Heart left ventricle (tissue), 16 donors: ENCODE measurements at regions not wholly inside any gene's neighbourhood (a gene's known extent, or its start where the extent isn't known, plus 50 kb on each side); places are given as distances from the start of the nearest gene placed in this dataset.

Source experiments
- ATAC-seq, 4 donors: fragments of 200-7000 bp; cut with Tn5 transposase; one replicate each; pipeline ENCODE4 v1.9.1; 2020 to 2022; ENCODE audit warnings: moderate library complexity in 4 of 4, mild to moderate bottlenecking in 3 of 4, moderate number of reproducible peaks in 1 of 4
- DNase-seq, 5 donors: peaks; one replicate each; pipeline ENCODE4 v3.0.0-alpha.2; 2020
- H3K27ac ChIP-seq, 12 donors: fragments of 200-600 bp; sonication (generic) in 4 of 12; one replicate each; pipeline versions ENCODE4 v1.5.0 to v1.8.0; 2016 to 2022; ENCODE audit warnings: mild to moderate bottlenecking in 2 of 12
- H3K27me3 ChIP-seq, 9 donors: fragments of 200-600 bp; sonication (generic) in 2 of 9; one replicate each; pipeline versions ENCODE4 v1.5.1 to v1.8.0; 2016 to 2022; ENCODE audit warnings: mild to moderate bottlenecking in 3 of 9
- H3K36me3 ChIP-seq, 9 donors: fragments of 200-600 bp; sonication (generic) in 2 of 9; one replicate each; pipeline versions ENCODE4 v1.5.0 to v1.8.0; 2018 to 2022; ENCODE audit warnings: mild to moderate bottlenecking in 2 of 9
- H3K4me1 ChIP-seq, 12 donors: fragments of 200-600 bp; sonication (generic) in 4 of 12; one replicate each; pipeline versions ENCODE4 v1.5.0 to v1.8.0; 2016 to 2022; ENCODE audit warnings: mild to moderate bottlenecking in 3 of 12
- H3K4me3 ChIP-seq, 12 donors: fragments of 200-600 bp; sonication (generic) in 4 of 12; one replicate each; pipeline versions ENCODE4 v1.5.0 to v1.8.0; 2017 to 2022; ENCODE audit warnings: mild to moderate bottlenecking in 9 of 12, moderate library complexity in 4 of 12
- H3K9me3 ChIP-seq, 12 donors: fragments of 200-600 bp; sonication (generic) in 4 of 12; one replicate each; pipeline versions ENCODE4 v1.5.0 to v1.8.0; 2016 to 2022; ENCODE audit warnings: mild to moderate bottlenecking in 1 of 12
- POLR2A ChIP-seq, 2 donors: fragments of 450-650 bp; IDR thresholded peaks; one replicate each; pipeline ENCODE4 v1.6.1; 2017; ENCODE audit warnings: antibody characterized with exemption in 2 of 2, mild to moderate bottlenecking in 2 of 2, moderate library complexity in 2 of 2
- WGBS, 4 donors: extraction: QIAGEN DNeasy Blood & Tissue Kit in 2 of 4; methylation state at CpG; one replicate each; pipeline versions ENCODE4 v1.1.5 to v1.1.7; 2013 to 2018; 5-methylcytosine and 5-hydroxymethylcytosine counted together
- intact Hi-C, 10 donors: fragments of 100-400 bp; cut with DNase I; formaldehyde crosslinking; loops; one replicate each; pipeline versions ENCODE4 v1.11.1 to v1.14.2; 2022
- TF ChIP-seq, protein P1 (sequence below), 12 donors: fragments of 200-600 bp; sonication (generic) in 4 of 12; IDR thresholded peaks; one replicate each; pipeline versions ENCODE4 v1.5.0 to v1.8.0; 2018 to 2022; ENCODE audit warnings: antibody characterized with exemption in 12 of 12, mild to moderate bottlenecking in 5 of 12
- donor health status: ischemic (EF 13 %, LVEDD 7.1; RV severe dilation, severe dysfunction).
- donor health status: healthy with polysubstance abuse.
- donor health status: DM: no; HTN: yes; CAD: no.
- donor health status: DM: no; HTN: no; CAD: no.
- donor health status: ischemic (EF 25% LVEDD 6.9; RV normal size, moderate dysfunction).
- donor health status: ischemic (EF 25% LVEDD 5.7; RV mildly dilated, moderate dysfunction).
- donor health status: healthy.
- donor health status: DM: yes; HTN: yes; CAD: no.
- donor health status: ischemic (EF 35%, LVEDD 5.7; RV mildly dilated, moderate dysfunction).
- donor health status: nonischemic (EF 11% LVEDD 7.7; RV severe dilation, severe dysfunction).
- donor health status: DM: yes; HTN: yes; CAD: no.
- donor health status: PGD.
- donor health status: ischemic (EF 29% LVEDD 5.4; RV normal size, mild dysfunction).
- donor health status: nonischemic (EF 23%, LVEDD 6.1; RV moderate dilation, normal function).

DNA sequence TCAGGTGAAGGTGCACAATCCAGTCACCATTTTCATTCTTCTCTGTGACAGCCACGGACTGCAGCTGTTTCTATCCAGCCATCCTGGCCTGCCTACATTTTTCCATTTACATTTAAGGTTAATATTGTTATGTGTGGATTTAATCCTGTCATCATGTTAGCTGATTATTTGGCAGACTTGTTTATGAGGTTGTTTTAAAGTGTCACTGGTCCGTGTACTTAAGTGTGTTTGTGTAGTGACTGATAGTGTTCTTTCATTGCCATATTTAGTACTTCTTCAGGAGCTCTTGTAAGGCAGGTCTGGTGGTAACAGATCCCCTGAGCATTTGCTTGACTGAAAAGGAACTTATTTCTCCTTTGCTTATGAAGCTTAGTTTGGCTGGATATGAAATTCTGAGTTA is 364.2 kb downstream of the JRKL start:
- no peak overlapping the region for H3K27ac ChIP-seq
- no peak overlapping the region for H3K4me3 ChIP-seq
- 41 to 65% (median 48%) methylated on average over 2 of the region's 2 CpGs for WGBS, 4 donors
- H3K9me3 ChIP-seq = no peaks in the 10 kb centered on the region
- TF ChIP-seq POLR2A (IDR thresholded peaks at IDR 0.05) = no peak
- no peaks in the 10 kb centered on the region for H3K27me3 ChIP-seq
- H3K36me3 ChIP-seq = no peaks in the 10 kb centered on the region
- DNase-seq (no peak), ATAC-seq (no peak)
- H3K4me1 ChIP-seq = peaks cover 0 to 4% (median 0%) of the 10 kb centered on the region in 12 donors
- intact Hi-C loops = no loop called here

DNA sequence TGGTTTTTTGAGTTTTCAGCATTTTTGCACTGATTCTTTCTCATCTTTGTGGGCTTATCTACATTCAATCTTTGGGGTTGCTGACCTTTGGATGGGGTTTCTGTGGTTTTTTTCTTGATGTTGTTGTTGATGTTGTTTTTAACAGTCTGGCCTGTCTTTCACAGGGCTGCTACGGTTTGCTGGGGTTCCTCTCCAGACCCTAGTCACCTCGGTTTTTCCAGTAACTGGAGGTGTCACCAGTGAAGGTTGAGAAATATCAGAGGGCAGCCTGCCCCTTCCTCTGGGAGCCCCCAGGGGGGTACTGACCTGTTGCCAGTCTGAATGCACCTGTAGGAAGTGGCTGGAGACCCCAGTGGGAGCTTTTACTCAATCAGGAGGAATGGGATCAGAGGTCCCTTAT is 365.4 kb downstream of the JRKL start:
- DNase-seq (no peak), ATAC-seq (no peak)
- intact Hi-C loops = no loop called here
- H3K36me3 ChIP-seq = no peaks in the 10 kb centered on the region
- no peaks in the 10 kb centered on the region for H3K9me3 ChIP-seq
- H3K4me3 ChIP-seq = no peak overlapping the region
- TF ChIP-seq, protein P1, sequence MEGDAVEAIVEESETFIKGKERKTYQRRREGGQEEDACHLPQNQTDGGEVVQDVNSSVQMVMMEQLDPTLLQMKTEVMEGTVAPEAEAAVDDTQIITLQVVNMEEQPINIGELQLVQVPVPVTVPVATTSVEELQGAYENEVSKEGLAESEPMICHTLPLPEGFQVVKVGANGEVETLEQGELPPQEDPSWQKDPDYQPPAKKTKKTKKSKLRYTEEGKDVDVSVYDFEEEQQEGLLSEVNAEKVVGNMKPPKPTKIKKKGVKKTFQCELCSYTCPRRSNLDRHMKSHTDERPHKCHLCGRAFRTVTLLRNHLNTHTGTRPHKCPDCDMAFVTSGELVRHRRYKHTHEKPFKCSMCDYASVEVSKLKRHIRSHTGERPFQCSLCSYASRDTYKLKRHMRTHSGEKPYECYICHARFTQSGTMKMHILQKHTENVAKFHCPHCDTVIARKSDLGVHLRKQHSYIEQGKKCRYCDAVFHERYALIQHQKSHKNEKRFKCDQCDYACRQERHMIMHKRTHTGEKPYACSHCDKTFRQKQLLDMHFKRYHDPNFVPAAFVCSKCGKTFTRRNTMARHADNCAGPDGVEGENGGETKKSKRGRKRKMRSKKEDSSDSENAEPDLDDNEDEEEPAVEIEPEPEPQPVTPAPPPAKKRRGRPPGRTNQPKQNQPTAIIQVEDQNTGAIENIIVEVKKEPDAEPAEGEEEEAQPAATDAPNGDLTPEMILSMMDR (IDR thresholded peaks at IDR 0.05) = no peak
- no peaks in the 10 kb centered on the region for H3K27me3 ChIP-seq
- no peak overlapping the region for H3K27ac ChIP-seq
- H3K4me1 ChIP-seq = no peaks in the 10 kb centered on the region
- 80 to 88% (median 84%) methylated on average over 2 of the region's 2 CpGs for WGBS, 4 donors

DNA sequence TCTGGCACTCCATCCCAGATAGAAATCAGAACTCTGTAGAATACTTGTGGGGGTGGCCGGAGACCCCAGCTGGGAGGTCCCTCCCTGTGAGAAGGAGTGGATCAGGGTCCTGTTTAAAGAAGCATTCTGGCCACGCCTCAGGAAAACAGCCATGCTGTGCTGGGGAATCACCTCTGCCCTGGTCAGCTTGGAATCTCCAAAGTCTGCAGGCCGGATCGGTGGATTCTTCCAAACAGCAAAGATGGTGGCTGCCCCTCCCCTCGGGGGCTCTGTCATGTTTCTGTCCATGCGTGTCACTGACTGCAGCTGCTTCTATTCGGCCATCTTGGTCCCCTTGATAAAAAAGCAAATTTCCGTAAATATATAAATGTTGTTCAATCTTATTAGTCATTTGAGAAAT is 365.9 kb downstream of the JRKL start:
- WGBS, 4 donors = 83 to 96% (median 91%) methylated on average over 7 to 8 of the region's 8 CpGs
- H3K36me3 ChIP-seq = no peaks in the 10 kb centered on the region
- intact Hi-C loops = no loop called here
- DNase-seq = no peak
- no peaks in the 10 kb centered on the region for H3K9me3 ChIP-seq
- TF ChIP-seq, protein P1 (IDR thresholded peaks at IDR 0.05) = no peak
- TF ChIP-seq POLR2A (IDR thresholded peaks at IDR 0.05) = no peak
- no peaks in the 10 kb centered on the region for H3K27me3 ChIP-seq
- H3K4me1 ChIP-seq = no peaks in the 10 kb centered on the region
- no peak overlapping the region for H3K27ac ChIP-seq
- ATAC-seq = no peak
- H3K4me3 ChIP-seq = no peak overlapping the region

DNA sequence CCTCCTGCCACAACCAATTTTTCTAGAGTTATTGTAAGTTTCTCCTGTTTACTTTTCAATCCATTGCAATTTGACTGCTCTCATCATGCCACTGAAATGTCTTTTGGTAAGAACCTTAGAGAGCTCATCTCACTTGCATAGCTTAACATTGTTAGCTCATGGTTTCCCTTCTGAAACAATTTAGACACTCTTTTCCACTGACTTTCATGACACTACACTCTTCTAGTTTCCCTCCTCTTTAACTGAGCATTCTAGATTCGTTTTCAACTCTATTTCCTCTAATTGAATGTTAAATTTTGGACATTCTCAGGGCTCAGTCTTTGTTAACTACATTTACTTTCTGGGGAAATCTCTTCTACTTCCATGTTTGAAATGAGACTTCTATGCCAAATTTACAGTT is 369.1 kb downstream of the JRKL start:
- no peaks in the 10 kb centered on the region for H3K36me3 ChIP-seq
- TF ChIP-seq, protein P1 (IDR thresholded peaks at IDR 0.05) = no peak
- no peak for TF ChIP-seq POLR2A (IDR thresholded peaks at IDR 0.05)
- ATAC-seq (no peak), DNase-seq (no peak)
- H3K9me3 ChIP-seq = no peaks in the 10 kb centered on the region
- intact Hi-C loops = no loop called here
- no peaks in the 10 kb centered on the region for H3K27me3 ChIP-seq
- no peak overlapping the region for H3K4me3 ChIP-seq
- H3K4me1 ChIP-seq = no peaks in the 10 kb centered on the region
- WGBS, 4 donors = 35 to 55% (median 44%) methylated on average over 1 of the region's 1 CpG
- no peak overlapping the region for H3K27ac ChIP-seq

DNA sequence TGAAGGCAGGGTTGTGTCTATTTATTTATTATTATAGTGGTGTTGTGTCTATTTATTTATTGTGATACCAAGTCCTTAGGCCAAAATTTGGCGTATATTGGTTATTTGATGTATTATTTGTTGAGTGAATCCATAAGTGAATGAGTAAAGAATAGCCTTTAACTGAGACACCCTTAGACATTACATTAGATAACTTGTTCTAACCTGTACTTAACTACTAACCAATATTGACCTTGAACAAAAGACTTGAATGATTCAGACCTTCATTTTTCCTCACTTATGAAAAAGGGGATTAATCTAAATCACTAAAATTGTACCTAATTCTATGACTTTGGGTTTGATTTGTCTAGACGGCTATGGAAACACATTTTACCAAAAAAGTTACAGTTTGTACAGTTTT is 370.5 kb downstream of the JRKL start:
- Histone ChIP-seq H3K36me3 (no peaks in the 10 kb centered on the region), H3K4me1 (no peaks in the 10 kb centered on the region), H3K27ac (no peak overlapping the region), H3K9me3 (no peaks in the 10 kb centered on the region), H3K4me3 (no peak overlapping the region), H3K27me3 (no peaks in the 10 kb centered on the region)
- 88 to 90% (median 89%) methylated on average over 2 of the region's 2 CpGs for WGBS, 4 donors
- no peak for ATAC-seq
- intact Hi-C loops = no loop called here
- TF ChIP-seq, protein P1 (IDR thresholded peaks at IDR 0.05) = no peak
- no peak for TF ChIP-seq POLR2A (IDR thresholded peaks at IDR 0.05)
- no peak for DNase-seq
